GM23338 (cell line): ENCODE measurements at regions not wholly inside any gene's neighbourhood (a gene's known extent, or its start where the extent isn't known, plus 50 kb on each side); places are given as distances from the start of the nearest gene placed in this dataset.

Source experiments
- ATAC-seq: fragments of 200-7000 bp; cut with Tn5 transposase; 3 replicates; pipeline ENCODE4 v1.9.1; 2020
- DNase-seq: peaks from one replicate; pipeline ENCODE4 v3.0.0-alpha.2; 2015; ENCODE audit warnings: low spot score
- H2AFZ ChIP-seq: fragments of 200-600 bp; sonication (generic); 2 replicates; pipeline ENCODE4 v1.8.0; 2016; ENCODE audit warnings: antibody characterized with exemption, mild to moderate bottlenecking, moderate library complexity
- H3F3A ChIP-seq: fragments of 200-600 bp; sonication (generic); replicated peaks from 2 replicates; pipeline ENCODE4 v1.8.0; 2017; ENCODE audit warnings: antibody characterized with exemption, mixed run types, low read depth
- H3K27ac ChIP-seq: fragments of 200-600 bp; sonication (generic); 2 replicates; pipeline ENCODE4 v1.6.1; 2016; ENCODE audit warnings: low read depth
- H3K27me3 ChIP-seq: fragments of 200-600 bp; sonication (generic); 2 replicates; pipeline ENCODE4 v1.8.0; 2016; ENCODE audit warnings: mild to moderate bottlenecking, mixed run types, moderate library complexity; ENCODE audit not compliant: insufficient read depth
- H3K36me3 ChIP-seq: fragments of 200-600 bp; sonication (generic); 2 replicates; pipeline ENCODE4 v1.8.0; 2016; ENCODE audit warnings: mild to moderate bottlenecking; ENCODE audit not compliant: insufficient read depth
- H3K4me1 ChIP-seq: fragments of 200-600 bp; sonication (generic); 2 replicates; pipeline ENCODE4 v1.8.0; 2016; ENCODE audit warnings: mild to moderate bottlenecking, moderate library complexity; ENCODE audit not compliant: insufficient read depth
- H3K4me2 ChIP-seq: fragments of 200-600 bp; sonication (generic); 2 replicates; pipeline ENCODE4 v1.7.1; 2017; ENCODE audit warnings: mixed run types
- H3K4me3 ChIP-seq: fragments of 200-600 bp; sonication (generic); 2 replicates; pipeline ENCODE4 v1.6.1; 2016; ENCODE audit warnings: mixed run types
- H3K79me2 ChIP-seq: fragments of 200-600 bp; sonication (generic); replicated peaks from 2 replicates; pipeline ENCODE4 v1.8.0; 2017; ENCODE audit warnings: mild to moderate bottlenecking; ENCODE audit not compliant: insufficient read depth
- H3K9me2 ChIP-seq: fragments of 200-600 bp; sonication (generic); 2 replicates; pipeline ENCODE4 v1.8.0; 2017; ENCODE audit not compliant: insufficient read depth
- H4K20me1 ChIP-seq: fragments of 200-600 bp; sonication (generic); replicated peaks from 2 replicates; pipeline ENCODE4 v1.8.0; 2017; ENCODE audit warnings: mild to moderate bottlenecking; ENCODE audit not compliant: insufficient read depth
- H3K27ac Mint-ChIP-seq: 2 replicates; pipeline ENCODE4 v1.8.0; 2020; ENCODE audit warnings: inconsistent platforms, mild to moderate bottlenecking, moderate library complexity, mixed read lengths
- H3K27me3 Mint-ChIP-seq: 3 replicates; pipeline ENCODE4 v1.8.0; 2022; ENCODE audit warnings: low read depth, mild to moderate bottlenecking, moderate library complexity, mixed read lengths, inconsistent platforms; ENCODE audit not compliant: insufficient read depth, poor library complexity
- H3K36me3 Mint-ChIP-seq: 3 replicates; pipeline ENCODE4 v1.8.0; 2021; ENCODE audit warnings: low read depth, mild to moderate bottlenecking, inconsistent platforms, moderate library complexity, mixed read lengths
- H3K4me1 Mint-ChIP-seq: 3 replicates; pipeline ENCODE4 v1.8.0; 2020; ENCODE audit warnings: mild to moderate bottlenecking, inconsistent platforms, mixed read lengths
- H3K4me3 Mint-ChIP-seq: 3 replicates; pipeline ENCODE4 v1.8.0; 2021; ENCODE audit warnings: moderate library complexity, mild to moderate bottlenecking, inconsistent platforms, mixed read lengths
- H3K9me3 Mint-ChIP-seq: 3 replicates; pipeline ENCODE4 v1.8.0; 2020; ENCODE audit warnings: moderate library complexity, mild to moderate bottlenecking, inconsistent platforms, mixed read lengths
- CREB1 ChIP-seq: fragments of 250-450 bp; sonication (Bioruptor Pico); IDR thresholded peaks from 2 replicates; pipeline ENCODE4 v1.5.0; 2020; ENCODE audit warnings: low read depth, mild to moderate bottlenecking, moderate library complexity
- EZH2 ChIP-seq: fragments of 200-600 bp; sonication (generic); IDR thresholded peaks from one replicate; pipeline ENCODE4 v1.8.0; 2017; ENCODE audit warnings: antibody characterized with exemption, mild to moderate bottlenecking, low read depth; ENCODE audit not compliant: unreplicated experiment
- EZH2phosphoT487 ChIP-seq: fragments of 200-600 bp; sonication (generic); IDR thresholded peaks from one replicate; pipeline ENCODE4 v1.8.1; 2018; ENCODE audit warnings: antibody characterized with exemption; ENCODE audit not compliant: unreplicated experiment
- NANOG ChIP-seq: IDR thresholded peaks from 2 replicates; pipeline ENCODE4 v1.6.1; 2016; ENCODE audit warnings: antibody characterized with exemption, borderline replicate concordance
- REST ChIP-seq: IDR thresholded peaks from one replicate; pipeline ENCODE4 v1.6.1; 2018; ENCODE audit warnings: antibody characterized with exemption; ENCODE audit not compliant: unreplicated experiment
- TF ChIP-seq, protein P1 (sequence below): fragments of 250-450 bp; sonication (Bioruptor Pico); IDR thresholded peaks from 2 replicates; pipeline ENCODE4 v1.5.0; 2020; ENCODE audit warnings: mild to moderate bottlenecking, moderate library complexity

DNA sequence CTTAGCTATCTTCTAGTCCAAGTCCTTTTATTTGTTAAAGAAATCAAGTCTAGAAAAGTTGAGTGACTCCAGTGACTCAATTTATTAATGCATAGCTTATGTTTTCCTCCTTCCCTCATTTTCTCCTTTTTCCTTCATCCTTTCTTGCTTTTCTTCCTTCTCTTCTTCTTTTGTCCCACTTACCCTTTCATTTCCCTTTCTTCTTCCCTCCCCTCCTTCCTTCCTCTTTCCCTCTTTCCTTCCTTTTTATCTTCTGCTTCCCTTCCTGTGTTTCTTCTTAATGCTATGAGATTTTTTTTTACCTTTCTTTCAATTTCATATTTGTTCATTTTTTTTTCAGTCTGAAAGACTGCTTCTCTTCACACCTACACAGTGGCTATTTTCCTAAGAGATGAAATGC, 555.5 kb downstream of the PIK3C3 start (continued):
- TF ChIP-seq, protein P1, sequence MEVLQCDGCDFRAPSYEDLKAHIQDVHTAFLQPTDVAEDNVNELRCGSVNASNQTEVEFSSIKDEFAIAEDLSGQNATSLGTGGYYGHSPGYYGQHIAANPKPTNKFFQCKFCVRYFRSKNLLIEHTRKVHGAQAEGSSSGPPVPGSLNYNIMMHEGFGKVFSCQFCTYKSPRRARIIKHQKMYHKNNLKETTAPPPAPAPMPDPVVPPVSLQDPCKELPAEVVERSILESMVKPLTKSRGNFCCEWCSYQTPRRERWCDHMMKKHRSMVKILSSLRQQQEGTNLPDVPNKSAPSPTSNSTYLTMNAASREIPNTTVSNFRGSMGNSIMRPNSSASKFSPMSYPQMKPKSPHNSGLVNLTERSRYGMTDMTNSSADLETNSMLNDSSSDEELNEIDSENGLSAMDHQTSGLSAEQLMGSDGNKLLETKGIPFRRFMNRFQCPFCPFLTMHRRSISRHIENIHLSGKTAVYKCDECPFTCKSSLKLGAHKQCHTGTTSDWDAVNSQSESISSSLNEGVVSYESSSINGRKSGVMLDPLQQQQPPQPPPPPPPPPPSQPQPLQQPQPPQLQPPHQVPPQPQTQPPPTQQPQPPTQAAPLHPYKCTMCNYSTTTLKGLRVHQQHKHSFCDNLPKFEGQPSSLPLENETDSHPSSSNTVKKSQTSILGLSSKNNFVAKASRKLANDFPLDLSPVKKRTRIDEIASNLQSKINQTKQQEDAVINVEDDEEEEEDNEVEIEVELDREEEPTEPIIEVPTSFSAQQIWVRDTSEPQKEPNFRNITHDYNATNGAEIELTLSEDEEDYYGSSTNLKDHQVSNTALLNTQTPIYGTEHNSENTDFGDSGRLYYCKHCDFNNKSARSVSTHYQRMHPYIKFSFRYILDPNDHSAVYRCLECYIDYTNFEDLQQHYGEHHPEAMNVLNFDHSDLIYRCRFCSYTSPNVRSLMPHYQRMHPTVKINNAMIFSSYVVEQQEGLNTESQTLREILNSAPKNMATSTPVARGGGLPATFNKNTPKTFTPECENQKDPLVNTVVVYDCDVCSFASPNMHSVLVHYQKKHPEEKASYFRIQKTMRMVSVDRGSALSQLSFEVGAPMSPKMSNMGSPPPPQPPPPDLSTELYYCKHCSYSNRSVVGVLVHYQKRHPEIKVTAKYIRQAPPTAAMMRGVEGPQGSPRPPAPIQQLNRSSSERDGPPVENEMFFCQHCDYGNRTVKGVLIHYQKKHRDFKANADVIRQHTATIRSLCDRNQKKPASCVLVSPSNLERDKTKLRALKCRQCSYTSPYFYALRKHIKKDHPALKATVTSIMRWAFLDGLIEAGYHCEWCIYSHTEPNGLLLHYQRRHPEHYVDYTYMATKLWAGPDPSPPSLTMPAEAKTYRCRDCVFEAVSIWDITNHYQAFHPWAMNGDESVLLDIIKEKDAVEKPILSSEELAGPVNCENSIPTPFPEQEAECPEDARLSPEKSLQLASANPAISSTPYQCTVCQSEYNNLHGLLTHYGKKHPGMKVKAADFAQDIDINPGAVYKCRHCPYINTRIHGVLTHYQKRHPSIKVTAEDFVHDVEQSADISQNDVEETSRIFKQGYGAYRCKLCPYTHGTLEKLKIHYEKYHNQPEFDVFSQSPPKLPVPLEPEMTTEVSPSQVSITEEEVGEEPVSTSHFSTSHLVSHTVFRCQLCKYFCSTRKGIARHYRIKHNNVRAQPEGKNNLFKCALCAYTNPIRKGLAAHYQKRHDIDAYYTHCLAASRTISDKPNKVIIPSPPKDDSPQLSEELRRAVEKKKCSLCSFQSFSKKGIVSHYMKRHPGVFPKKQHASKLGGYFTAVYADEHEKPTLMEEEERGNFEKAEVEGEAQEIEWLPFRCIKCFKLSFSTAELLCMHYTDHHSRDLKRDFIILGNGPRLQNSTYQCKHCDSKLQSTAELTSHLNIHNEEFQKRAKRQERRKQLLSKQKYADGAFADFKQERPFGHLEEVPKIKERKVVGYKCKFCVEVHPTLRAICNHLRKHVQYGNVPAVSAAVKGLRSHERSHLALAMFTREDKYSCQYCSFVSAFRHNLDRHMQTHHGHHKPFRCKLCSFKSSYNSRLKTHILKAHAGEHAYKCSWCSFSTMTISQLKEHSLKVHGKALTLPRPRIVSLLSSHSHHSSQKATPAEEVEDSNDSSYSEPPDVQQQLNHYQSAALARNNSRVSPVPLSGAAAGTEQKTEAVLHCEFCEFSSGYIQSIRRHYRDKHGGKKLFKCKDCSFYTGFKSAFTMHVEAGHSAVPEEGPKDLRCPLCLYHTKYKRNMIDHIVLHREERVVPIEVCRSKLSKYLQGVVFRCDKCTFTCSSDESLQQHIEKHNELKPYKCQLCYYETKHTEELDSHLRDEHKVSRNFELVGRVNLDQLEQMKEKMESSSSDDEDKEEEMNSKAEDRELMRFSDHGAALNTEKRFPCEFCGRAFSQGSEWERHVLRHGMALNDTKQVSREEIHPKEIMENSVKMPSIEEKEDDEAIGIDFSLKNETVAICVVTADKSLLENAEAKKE (CRISPR knock-in tag), result no peak
- TF ChIP-seq EZH2phosphoT487 (no peak), CREB1 (CRISPR knock-in tag) (no peak), EZH2 (no peak)

- Histone ChIP-seq H2AFZ (no peak overlapping the region), H3F3A (no peaks in the 10 kb centered on the region), H3K4me1 (no peaks in the 10 kb centered on the region), H3K9me2 (no peaks in the 10 kb centered on the region), H3K4me3 (no peak overlapping the region), H3K27ac (no peak overlapping the region), H3K27me3 (no peaks in the 10 kb centered on the region), H3K4me2 (no peak overlapping the region), H3K36me3 (no peaks in the 10 kb centered on the region), H4K20me1 (no peaks in the 10 kb centered on the region), H3K79me2 (no peaks in the 10 kb centered on the region)
- Mint-ChIP-seq H3K27me3 (no peaks in the 10 kb centered on the region), H3K4me1 (peaks cover 4% of the 10 kb centered on the region), H3K4me3 (no peak overlapping the region), H3K36me3 (0 out of 3 replicates have a peak, but pooled peaks cover 2% of the 10 kb centered on the region), H3K9me3 (no peaks in the 10 kb centered on the region; the same call in 2 of the 3 replicates), H3K27ac (no peak overlapping the region)
- DNase-seq (no peak), ATAC-seq (no peak)
- TF ChIP-seq, protein P1 (CRISPR knock-in tag), result no peak
- TF ChIP-seq NANOG, result no peak
- no peak for TF ChIP-seq REST
Measured at GRCh38 chr18:42513441-42513840, 558.4 kb downstream of the PIK3C3 start.
